Activated CD8-positive, alpha-beta T cell treated with anti-CD3 and anti-CD28 coated beads for 36 hours (primary cell): ENCODE measurements at regions not wholly inside any gene's neighbourhood (a gene's known extent, or its start where the extent isn't known, plus 50 kb on each side); places are given as distances from the start of the nearest gene placed in this dataset.
"Not testable (repeated sequence)": the region's sequence is repeated elsewhere in the genome, so short reads cannot be mapped to it uniquely, and the experiment has no call there.

Source experiments
- ATAC-seq: fragments of 200-7000 bp; cut with Tn5 transposase; one replicate; pipeline ENCODE4 v1.10.0; 2021; ENCODE audit warnings: mild to moderate bottlenecking, moderate library complexity
- CTCF ChIA-PET: fragments of 350-600 bp; sonication (Branson Sonifier 250); formaldehyde crosslinking; loops from one replicate; lab custom pipeline; 2021; ENCODE audit warnings: antibody characterized with exemption; lab: Charles Lee
- POLR2A ChIA-PET: fragments of 350-600 bp; sonication (Branson Sonifier 250); formaldehyde crosslinking; loops from one replicate; lab custom pipeline; 2021; ENCODE audit warnings: antibody characterized with exemption; lab: Charles Lee
- DNase-seq: peaks from one replicate; pipeline ENCODE4 v3.0.0-alpha.2; 2020
- H3K27ac Mint-ChIP-seq: one replicate; pipeline ENCODE4 v1.8.0; 2021; ENCODE audit warnings: mild to moderate bottlenecking, mixed read lengths
- H3K27me3 Mint-ChIP-seq: one replicate; pipeline ENCODE4 v1.8.0; 2021; ENCODE audit warnings: mixed read lengths
- H3K36me3 Mint-ChIP-seq: one replicate; pipeline ENCODE4 v1.8.0; 2021; ENCODE audit warnings: low read depth, mixed read lengths
- H3K4me1 Mint-ChIP-seq: one replicate; pipeline ENCODE4 v1.8.0; 2021; ENCODE audit warnings: low read depth, mixed read lengths
- H3K4me3 Mint-ChIP-seq: one replicate; pipeline ENCODE4 v1.8.0; 2021; ENCODE audit warnings: mild to moderate bottlenecking, moderate library complexity, mixed read lengths
- H3K9me3 Mint-ChIP-seq: one replicate; pipeline ENCODE4 v1.8.0; 2021; ENCODE audit warnings: mixed read lengths
- intact Hi-C: fragments of 100-400 bp; cut with micrococcal nuclease; formaldehyde crosslinking; loops from one replicate; pipeline ENCODE4 v1.10.0; 2022
- TF ChIP-seq, protein P1 (sequence below): fragments of 200-600 bp; IDR thresholded peaks from one replicate; pipeline ENCODE4 v1.8.0; 2022; ENCODE audit warnings: antibody characterized with exemption, mild to moderate bottlenecking

- H3K27me3 Mint-ChIP-seq, H3K9me3 Mint-ChIP-seq, ATAC-seq, intact Hi-C loops, POLR2A ChIA-PET, H3K4me1 Mint-ChIP-seq, H3K27ac Mint-ChIP-seq, CTCF ChIA-PET, H3K36me3 Mint-ChIP-seq, H3K4me3 Mint-ChIP-seq, DNase-seq: not testable (repeated sequence)
Observed at GRCh38 chr4:131883181-131883580, 1265.9 kb upstream of the PCDH10 start.

GRCh38 chr4:131925662-131926061 is 1223.4 kb upstream of the PCDH10 start:
- H3K36me3 Mint-ChIP-seq, intact Hi-C loops, H3K27ac Mint-ChIP-seq: not testable (repeated sequence)

GRCh38 chr4:131967646-131968045 is 1181.4 kb upstream of the PCDH10 start:
- POLR2A ChIA-PET, H3K27me3 Mint-ChIP-seq, DNase-seq, H3K27ac Mint-ChIP-seq, H3K4me1 Mint-ChIP-seq, H3K4me3 Mint-ChIP-seq, ATAC-seq, H3K9me3 Mint-ChIP-seq, CTCF ChIA-PET, H3K36me3 Mint-ChIP-seq, intact Hi-C loops: not testable (repeated sequence)

More at GRCh38 chr4:131925662-131926061, 1223.4 kb upstream of the PCDH10 start:
- POLR2A ChIA-PET, H3K9me3 Mint-ChIP-seq, ATAC-seq, H3K4me3 Mint-ChIP-seq, H3K4me1 Mint-ChIP-seq, DNase-seq, CTCF ChIA-PET, H3K27me3 Mint-ChIP-seq: not testable (repeated sequence)

DNA sequence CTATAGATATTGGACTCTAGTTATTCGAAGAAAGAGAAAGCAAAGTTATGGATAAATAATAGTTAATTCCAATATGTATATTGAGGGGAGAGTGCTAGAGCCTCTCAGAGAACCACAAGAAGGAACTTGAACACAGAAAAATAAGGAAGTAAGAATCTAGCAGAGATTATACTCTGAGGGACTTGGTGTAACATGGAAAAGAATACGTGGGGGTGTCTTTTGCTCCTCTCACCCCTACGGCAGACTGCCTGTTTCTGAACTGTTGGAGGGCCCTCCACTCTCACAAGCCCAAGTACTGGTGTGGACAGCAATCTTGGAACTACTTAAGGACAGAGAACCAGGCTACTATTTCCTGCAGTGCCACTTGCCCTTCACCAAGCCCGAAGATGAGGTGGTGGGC is 1174.4 kb upstream of the PCDH10 start:
- intact Hi-C loops: no loop called here

DNA sequence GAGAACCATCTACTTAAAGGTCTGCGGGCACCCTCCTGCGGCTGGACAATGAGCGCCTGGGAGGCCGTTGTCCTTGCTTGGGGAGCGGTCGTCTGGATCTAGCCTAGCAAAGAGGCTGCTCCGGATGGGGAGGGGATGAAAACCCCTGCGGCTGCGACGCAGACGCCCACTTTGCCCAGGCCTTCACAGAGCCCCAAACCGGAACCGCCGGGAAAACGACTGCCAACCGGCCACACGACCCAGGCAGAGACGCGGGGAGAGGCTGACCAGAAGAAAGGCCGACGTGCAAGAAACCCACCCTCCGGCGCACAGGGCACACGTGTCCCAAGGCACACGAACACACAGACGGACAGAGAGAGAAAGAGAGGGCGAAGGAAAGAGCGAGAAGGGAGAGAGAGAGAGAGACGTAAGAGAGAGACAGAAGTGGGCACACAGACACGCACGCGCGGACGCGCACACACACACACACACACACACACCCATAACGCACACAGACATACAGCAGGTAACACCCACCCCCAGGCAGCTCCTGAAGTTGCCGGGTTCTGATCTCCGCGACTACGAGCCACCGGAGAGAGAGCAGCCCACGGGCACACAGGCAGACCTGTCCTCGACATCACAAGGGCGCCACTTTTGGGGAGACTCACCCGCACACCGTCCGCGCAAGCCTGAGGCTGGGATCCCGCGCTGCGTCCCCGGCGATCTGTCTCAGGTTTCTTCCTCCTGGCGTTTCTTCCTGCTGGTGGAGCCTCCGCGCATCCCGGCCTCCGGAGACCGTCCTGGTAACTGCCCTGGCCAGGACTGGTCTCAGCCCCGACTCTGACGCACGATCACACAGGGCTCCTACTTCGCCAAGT is 1173.6 kb upstream of the PCDH10 start:
- intact Hi-C loops, CTCF ChIA-PET, H3K27me3 Mint-ChIP-seq, H3K36me3 Mint-ChIP-seq, POLR2A ChIA-PET, ATAC-seq, DNase-seq, H3K4me1 Mint-ChIP-seq: not testable (repeated sequence)
- peak overlapping the region; percentile 73 for H3K4me3 Mint-ChIP-seq
- H3K27ac Mint-ChIP-seq: peak overlapping the region; percentile 61
- peaks cover 15% of the 10 kb centered on the region for H3K9me3 Mint-ChIP-seq

More for the DNA sequence above, 1174.4 kb upstream of the PCDH10 start:
- H3K4me1 Mint-ChIP-seq: no peaks in the 10 kb centered on the region
- ATAC-seq (no peak), DNase-seq (no peak)
- peak overlapping the region; percentile 73 for H3K4me3 Mint-ChIP-seq
- ChIA-PET CTCF (no interaction called here), POLR2A (no interaction called here)
- H3K27me3 Mint-ChIP-seq: no peaks in the 10 kb centered on the region
- no peak overlapping the region for H3K27ac Mint-ChIP-seq
- H3K9me3 Mint-ChIP-seq: peaks cover 14% of the 10 kb centered on the region
- H3K36me3 Mint-ChIP-seq: no peaks in the 10 kb centered on the region
- TF ChIP-seq, protein P1, sequence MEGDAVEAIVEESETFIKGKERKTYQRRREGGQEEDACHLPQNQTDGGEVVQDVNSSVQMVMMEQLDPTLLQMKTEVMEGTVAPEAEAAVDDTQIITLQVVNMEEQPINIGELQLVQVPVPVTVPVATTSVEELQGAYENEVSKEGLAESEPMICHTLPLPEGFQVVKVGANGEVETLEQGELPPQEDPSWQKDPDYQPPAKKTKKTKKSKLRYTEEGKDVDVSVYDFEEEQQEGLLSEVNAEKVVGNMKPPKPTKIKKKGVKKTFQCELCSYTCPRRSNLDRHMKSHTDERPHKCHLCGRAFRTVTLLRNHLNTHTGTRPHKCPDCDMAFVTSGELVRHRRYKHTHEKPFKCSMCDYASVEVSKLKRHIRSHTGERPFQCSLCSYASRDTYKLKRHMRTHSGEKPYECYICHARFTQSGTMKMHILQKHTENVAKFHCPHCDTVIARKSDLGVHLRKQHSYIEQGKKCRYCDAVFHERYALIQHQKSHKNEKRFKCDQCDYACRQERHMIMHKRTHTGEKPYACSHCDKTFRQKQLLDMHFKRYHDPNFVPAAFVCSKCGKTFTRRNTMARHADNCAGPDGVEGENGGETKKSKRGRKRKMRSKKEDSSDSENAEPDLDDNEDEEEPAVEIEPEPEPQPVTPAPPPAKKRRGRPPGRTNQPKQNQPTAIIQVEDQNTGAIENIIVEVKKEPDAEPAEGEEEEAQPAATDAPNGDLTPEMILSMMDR: no peak

- POLR2A ChIA-PET, DNase-seq, H3K27me3 Mint-ChIP-seq, CTCF ChIA-PET, intact Hi-C loops, ATAC-seq, H3K4me1 Mint-ChIP-seq, H3K36me3 Mint-ChIP-seq: not testable (repeated sequence)
- Mint-ChIP-seq H3K9me3 (peaks cover 20% of the 10 kb centered on the region), H3K4me3 (peak overlapping the region; percentile 73), H3K27ac (peak overlapping the region; percentile 61)
Observed at GRCh38 chr4:131976133-131977002, 1172.7 kb upstream of the PCDH10 start.

DNA sequence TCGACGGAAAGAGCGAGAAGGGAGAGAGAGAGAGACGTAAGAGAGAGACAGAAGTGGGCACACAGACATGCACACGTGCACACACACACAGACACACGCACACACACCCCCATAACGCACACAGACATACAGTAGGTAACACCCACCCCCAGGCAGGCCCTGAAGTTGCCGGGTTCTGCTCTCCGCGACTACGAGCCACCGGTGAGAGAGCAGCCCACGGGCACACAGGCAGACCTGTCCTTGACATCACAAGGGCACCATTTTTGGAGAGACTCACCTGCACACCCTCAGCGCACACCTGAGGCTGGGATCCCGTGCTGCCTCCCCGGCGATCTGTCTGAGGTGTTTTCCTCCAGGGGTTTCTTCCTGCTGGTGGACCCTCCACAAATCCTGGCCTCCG is 1171.0 kb upstream of the PCDH10 start:
- H3K4me3 Mint-ChIP-seq: no peak overlapping the region
- POLR2A ChIA-PET: no interaction called here
- TF ChIP-seq, protein P1: no peak
- CTCF ChIA-PET: no interaction called here
- no peak for ATAC-seq
- H3K27me3 Mint-ChIP-seq: no peaks in the 10 kb centered on the region
- H3K36me3 Mint-ChIP-seq: no peaks in the 10 kb centered on the region
- intact Hi-C loops: no loop called here
- H3K27ac Mint-ChIP-seq: no peak overlapping the region
- peaks cover 23% of the 10 kb centered on the region for H3K9me3 Mint-ChIP-seq
- H3K4me1 Mint-ChIP-seq: no peaks in the 10 kb centered on the region
- DNase-seq: no peak
